ENCODE measurements at regions not wholly inside any gene's neighbourhood (a gene's known extent, or its start where the extent isn't known, plus 50 kb on each side); places are given as distances from the start of the nearest gene placed in this dataset.

DNA sequence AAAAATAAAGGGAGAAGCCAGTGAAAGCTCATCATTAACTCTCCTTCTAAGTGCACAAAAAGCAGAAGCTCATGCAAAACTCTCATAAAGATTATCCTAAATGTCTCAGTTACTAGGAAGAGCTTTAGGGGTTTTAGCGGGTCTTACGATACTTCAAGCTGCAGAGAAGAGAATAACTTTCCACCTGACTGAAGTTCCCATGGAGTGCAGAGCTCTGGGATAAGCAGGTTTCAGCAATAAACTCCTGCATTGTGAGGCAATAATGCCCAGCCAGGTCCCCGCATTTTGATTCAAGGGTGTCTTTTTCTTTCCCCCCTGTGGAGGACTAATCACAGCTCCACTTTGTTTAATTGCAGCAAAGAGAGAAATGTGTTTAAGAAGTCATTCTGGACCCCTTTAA lies 241.9 kb upstream of the SP8 start:
- no peaks in the 10 kb centered on the region for H3K27me3 ChIP-seq (ENCODE audit: control insufficient read depth, insufficient read depth, low read length)
- H3K36me3 Mint-ChIP-seq = no peaks in the 10 kb centered on the region
- H3K27me3 Mint-ChIP-seq (ENCODE audit: low read depth in 2 of 2) = peaks cover 0 to 7% of the 10 kb centered on the region in 2 donors
- H3K4me3 Mint-ChIP-seq = no peak overlapping the region
- H3K4me1 ChIP-seq (ENCODE audit: control insufficient read depth, insufficient read depth, low read length) = no peaks in the 10 kb centered on the region
- no peaks in the 10 kb centered on the region for H3K9me3 ChIP-seq (ENCODE audit: control insufficient read depth, insufficient read depth, low read length)
- intact Hi-C loops (cut with micrococcal nuclease) = no loop called here
- no peak for DNase-seq
- no peak overlapping the region for H3K4me3 ChIP-seq (ENCODE audit: low read length)
- H3K4me1 Mint-ChIP-seq = no peaks in the 10 kb centered on the region
- ATAC-seq = no peak
- H3K36me3 ChIP-seq (ENCODE audit: control insufficient read depth, insufficient read depth, low read length) = no peaks in the 10 kb centered on the region
- H3K27ac ChIP-seq (ENCODE audit: low read length) = no peak overlapping the region
- 91% methylated on average over 3 of the region's 3 CpGs for WGBS (ENCODE audit: insufficient coverage)
- H3K27ac Mint-ChIP-seq = no peak overlapping the region
- no peaks in the 10 kb centered on the region for H3K9me3 Mint-ChIP-seq
- TF ChIP-seq CTCF (IDR thresholded peaks at IDR 0.05) = no peak

- intact Hi-C loops (cut with micrococcal nuclease) = no loop called here
- H3K4me1 Mint-ChIP-seq = no peaks in the 10 kb centered on the region
- Histone ChIP-seq H3K4me3 (ENCODE audit: low read length) (no peak overlapping the region), H3K9me3 (ENCODE audit: control insufficient read depth, insufficient read depth, low read length) (no peaks in the 10 kb centered on the region), H3K4me1 (ENCODE audit: control insufficient read depth, insufficient read depth, low read length) (no peaks in the 10 kb centered on the region), H3K36me3 (ENCODE audit: control insufficient read depth, insufficient read depth, low read length) (no peaks in the 10 kb centered on the region), H3K27me3 (ENCODE audit: control insufficient read depth, insufficient read depth, low read length) (no peaks in the 10 kb centered on the region), H3K27ac (ENCODE audit: low read length) (no peak overlapping the region)
- no peaks in the 10 kb centered on the region for H3K36me3 Mint-ChIP-seq
- ATAC-seq (no peak), DNase-seq (no peak)
- no peak for TF ChIP-seq CTCF (IDR thresholded peaks at IDR 0.05)
- peaks cover 0 to 7% of the 10 kb centered on the region in 2 donors for H3K27me3 Mint-ChIP-seq (ENCODE audit: low read depth in 2 of 2)
- H3K27ac Mint-ChIP-seq = no peak overlapping the region
- no peak overlapping the region for H3K4me3 Mint-ChIP-seq
- WGBS (ENCODE audit: insufficient coverage) = 80% methylated on average over 6 of the region's 6 CpGs
- H3K9me3 Mint-ChIP-seq = no peaks in the 10 kb centered on the region
Observed at GRCh38 chr7:21029006-21029405, 242.3 kb upstream of the SP8 start.

GRCh38 chr7:21030237-21030871 lies 243.7 kb upstream of the SP8 start:
- Mint-ChIP-seq H3K36me3 (no peaks in the 10 kb centered on the region), H3K4me1 (no peaks in the 10 kb centered on the region), H3K27me3 (ENCODE audit: low read depth in 2 of 2) (peaks cover 0 to 4% of the 10 kb centered on the region in 2 donors), H3K27ac (no peak overlapping the region), H3K9me3 (no peaks in the 10 kb centered on the region), H3K4me3 (no peak overlapping the region)
- H3K27me3 ChIP-seq (ENCODE audit: control insufficient read depth, insufficient read depth, low read length) = no peaks in the 10 kb centered on the region
- intact Hi-C loops (cut with micrococcal nuclease) = no loop called here
- no peak overlapping the region for H3K4me3 ChIP-seq (ENCODE audit: low read length)
- 97% methylated on average over 7 of the region's 7 CpGs for WGBS (ENCODE audit: insufficient coverage)
- no peaks in the 10 kb centered on the region for H3K36me3 ChIP-seq (ENCODE audit: control insufficient read depth, insufficient read depth, low read length)
- H3K9me3 ChIP-seq (ENCODE audit: control insufficient read depth, insufficient read depth, low read length) = no peaks in the 10 kb centered on the region
- TF ChIP-seq CTCF (IDR thresholded peaks at IDR 0.05) = no peak
- no peak overlapping the region for H3K27ac ChIP-seq (ENCODE audit: low read length)
- H3K4me1 ChIP-seq (ENCODE audit: control insufficient read depth, insufficient read depth, low read length) = no peaks in the 10 kb centered on the region
- DNase-seq (no peak), ATAC-seq (no peak)

- no peak overlapping the region for H3K27ac Mint-ChIP-seq
- H3K4me3 Mint-ChIP-seq = no peak overlapping the region
- H3K36me3 Mint-ChIP-seq = no peaks in the 10 kb centered on the region
- DNase-seq = no peak
- Histone ChIP-seq H3K9me3 (ENCODE audit: control insufficient read depth, insufficient read depth, low read length) (no peaks in the 10 kb centered on the region), H3K27ac (ENCODE audit: low read length) (no peak overlapping the region), H3K4me3 (ENCODE audit: low read length) (no peak overlapping the region), H3K4me1 (ENCODE audit: control insufficient read depth, insufficient read depth, low read length) (no peaks in the 10 kb centered on the region), H3K27me3 (ENCODE audit: control insufficient read depth, insufficient read depth, low read length) (no peaks in the 10 kb centered on the region), H3K36me3 (ENCODE audit: control insufficient read depth, insufficient read depth, low read length) (no peaks in the 10 kb centered on the region)
- TF ChIP-seq CTCF (IDR thresholded peaks at IDR 0.05) = no peak
- ATAC-seq = no peak
- no peaks in the 10 kb centered on the region for H3K4me1 Mint-ChIP-seq
- 80% methylated on average over 1 of the region's 2 CpGs for WGBS (ENCODE audit: insufficient coverage)
- peaks cover 4 to 5% of the 10 kb centered on the region in 2 donors for H3K9me3 Mint-ChIP-seq
- intact Hi-C loops (cut with micrococcal nuclease) = no loop called here
- no peaks in the 10 kb centered on the region for H3K27me3 Mint-ChIP-seq (ENCODE audit: low read depth in 2 of 2)
Observed at GRCh38 chr7:21041252-21041651, 254.6 kb upstream of the SP8 start.
